ENCODE measurements at regions not wholly inside any gene's neighbourhood (a gene's known extent, or its start where the extent isn't known, plus 50 kb on each side); places are given as distances from the start of the nearest gene placed in this dataset.
A peak's percentile ranks its signal among the peaks of the same experiment; 100 is the strongest.

GRCh38 chr3:151620071-151620470 is 113.7 kb upstream of the AADACL2 start:
- H3K36me3 ChIP-seq, result no peaks in the 10 kb centered on the region
- no peak overlapping the region for H3K4me3 ChIP-seq
- no peaks in the 10 kb centered on the region for H3K9me3 ChIP-seq
- no peak for TF ChIP-seq EP300 (IDR thresholded peaks at IDR 0.05)
- no peak for TF ChIP-seq POLR2AphosphoS5 (IDR thresholded peaks at IDR 0.05)
- TF ChIP-seq CTCF (IDR thresholded peaks at IDR 0.05), result no peak
- no peak for TF ChIP-seq POLR2A (IDR thresholded peaks at IDR 0.05; ENCODE audit: low read depth)
- no peak overlapping the region for H3K27ac ChIP-seq (replicated peaks in 1 of 4)
- no peaks in the 10 kb centered on the region for H3K27me3 ChIP-seq
- H3K4me1 ChIP-seq, result no peaks in the 10 kb centered on the region
- DNase-seq (ENCODE audit: extremely low spot score), result no peak
- intact Hi-C loops (cut with DNase I), result no loop called here

GRCh38 chr3:151615464-151615863 is 118.3 kb upstream of the AADACL2 start:
- Histone ChIP-seq H3K27ac (replicated peaks in 1 of 4) (no peak overlapping the region), H3K36me3 (no peaks in the 10 kb centered on the region), H3K9me3 (no peaks in the 10 kb centered on the region), H3K27me3 (no peaks in the 10 kb centered on the region), H3K4me3 (no peak overlapping the region), H3K4me1 (no peaks in the 10 kb centered on the region)
- WGBS, result 76% methylated on average over 4 of the region's 4 CpGs
- intact Hi-C loops (cut with DNase I), result no loop called here
- TF ChIP-seq EP300 (IDR thresholded peaks at IDR 0.05) (no peak), POLR2AphosphoS5 (IDR thresholded peaks at IDR 0.05) (no peak), POLR2A (IDR thresholded peaks at IDR 0.05; ENCODE audit: low read depth) (no peak), CTCF (IDR thresholded peaks at IDR 0.05) (no peak)
- DNase-seq (ENCODE audit: extremely low spot score), result no peak

- intact Hi-C loops (cut with DNase I), result no loop called here
- no peaks in the 10 kb centered on the region for H3K4me1 ChIP-seq
- H3K27ac ChIP-seq (replicated peaks in 1 of 4), result peak overlapping the region in 1 of 4 donors; percentile 13
- H3K27me3 ChIP-seq, result no peaks in the 10 kb centered on the region
- no peaks in the 10 kb centered on the region for H3K36me3 ChIP-seq
- no peak for DNase-seq (ENCODE audit: extremely low spot score)
- no peak overlapping the region for H3K4me3 ChIP-seq
- TF ChIP-seq EP300 (IDR thresholded peaks at IDR 0.05) (no peak), POLR2AphosphoS5 (IDR thresholded peaks at IDR 0.05) (no peak), POLR2A (IDR thresholded peaks at IDR 0.05; ENCODE audit: low read depth) (no peak), CTCF (IDR thresholded peaks at IDR 0.05) (no peak)
- WGBS, result 60% methylated on average over 2 of the region's 2 CpGs
- no peaks in the 10 kb centered on the region for H3K9me3 ChIP-seq
Observed at GRCh38 chr3:151612115-151612514, 121.6 kb upstream of the AADACL2 start.

GRCh38 chr3:151611419-151611818 is 122.3 kb upstream of the AADACL2 start:
- H3K27me3 ChIP-seq, result no peaks in the 10 kb centered on the region
- 67% methylated on average over 3 of the region's 3 CpGs for WGBS
- intact Hi-C loops (cut with DNase I), result no loop called here

More at GRCh38 chr3:151611419-151611818, 122.3 kb upstream of the AADACL2 start:
- H3K4me1 ChIP-seq, result no peaks in the 10 kb centered on the region
- H3K36me3 ChIP-seq, result no peaks in the 10 kb centered on the region
- peak overlapping the region in 1 of 4 donors; percentile 13 for H3K27ac ChIP-seq (replicated peaks in 1 of 4)
- H3K4me3 ChIP-seq, result no peak overlapping the region
- no peaks in the 10 kb centered on the region for H3K9me3 ChIP-seq
- no peak for TF ChIP-seq POLR2AphosphoS5 (IDR thresholded peaks at IDR 0.05)
- TF ChIP-seq CTCF (IDR thresholded peaks at IDR 0.05), result no peak
- no peak for TF ChIP-seq EP300 (IDR thresholded peaks at IDR 0.05)
- TF ChIP-seq POLR2A (IDR thresholded peaks at IDR 0.05; ENCODE audit: low read depth), result no peak
- no peak for DNase-seq (ENCODE audit: extremely low spot score)
